PC-3 (cell line): ENCODE measurements at regions not wholly inside any gene's neighbourhood (a gene's known extent, or its start where the extent isn't known, plus 50 kb on each side); places are given as distances from the start of the nearest gene placed in this dataset.
"Not testable (repeated sequence)": the region's sequence is repeated elsewhere in the genome, so short reads cannot be mapped to it uniquely, and the experiment has no call there.

ENCODE experiments used
- ATAC-seq: fragments of 200-7000 bp; cut with Tn5 transposase; 2 replicates; pipeline ENCODE4 v1.9.1; 2020; ENCODE audit warnings: mild to moderate bottlenecking, moderate library complexity
- BruUV-seq: library from RNA; stranded (reverse); fragments of 400-500 nt; replicated peaks from 2 replicates; lab custom pipeline; 2021; lab: Mats Ljungman, UMichigan
- CTCF ChIA-PET: fragments of 300-600 bp; sonication (Branson Sonifier 250); formaldehyde crosslinking; loops from one replicate; lab custom pipeline; 2022; ENCODE audit warnings: antibody characterized with exemption; lab: Charles Lee
- POLR2A ChIA-PET: fragments of 300-600 bp; sonication (Branson Sonifier 250); formaldehyde crosslinking; loops from one replicate; lab custom pipeline; 2022; ENCODE audit warnings: antibody characterized with exemption; ENCODE audit not compliant: unreplicated experiment; lab: Charles Lee
- DNase-seq: peaks from one replicate; pipeline ENCODE4 v3.0.0-alpha.2; 2015
- H2AFZ ChIP-seq: fragments of 300-600 bp; sonication (generic); 2 replicates; pipeline ENCODE4 v1.6.0; 2016; ENCODE audit warnings: antibody characterized with exemption, low read length
- H3F3A ChIP-seq: fragments of 300-600 bp; sonication (generic); one replicate; pipeline ENCODE4 v1.6.0; 2017; ENCODE audit warnings: antibody characterized with exemption, low read length, control low read depth, mild to moderate bottlenecking; ENCODE audit not compliant: unreplicated experiment
- H3K27ac ChIP-seq: fragments of 300-600 bp; sonication (generic); 2 replicates; pipeline ENCODE4 v1.5.1; 2016; ENCODE audit warnings: mild to moderate bottlenecking, low read length
- H3K27me3 ChIP-seq: fragments of 300-600 bp; sonication (generic); 2 replicates; pipeline ENCODE4 v1.6.1; 2016; ENCODE audit warnings: low read length, mixed read lengths
- H3K36me3 ChIP-seq: fragments of 300-600 bp; sonication (generic); 2 replicates; pipeline ENCODE4 v1.6.1; 2016; ENCODE audit warnings: low read depth, mixed run types, low read length, mixed read lengths
- H3K4me1 ChIP-seq: fragments of 300-600 bp; sonication (generic); 2 replicates; pipeline ENCODE4 v1.5.1; 2016; ENCODE audit warnings: low read length; ENCODE audit not compliant: insufficient read depth
- H3K4me2 ChIP-seq: fragments of 300-600 bp; sonication (generic); 2 replicates; pipeline ENCODE4 v1.6.0; 2016; ENCODE audit warnings: low read length
- H3K4me3 ChIP-seq: fragments of 300-600 bp; sonication (generic); 2 replicates; pipeline ENCODE4 v1.5.1; 2016; ENCODE audit warnings: mild to moderate bottlenecking, low read length, mixed read lengths
- H3K79me2 ChIP-seq: fragments of 300-600 bp; sonication (generic); 2 replicates; pipeline ENCODE4 v1.6.1; 2017; ENCODE audit warnings: low read length, mixed read lengths
- H3K9ac ChIP-seq: fragments of 300-600 bp; sonication (generic); 2 replicates; pipeline ENCODE4 v1.6.0; 2016; ENCODE audit warnings: mild to moderate bottlenecking, low read length
- H3K9me2 ChIP-seq: fragments of 300-600 bp; sonication (generic); replicated peaks from 2 replicates; pipeline ENCODE4 v1.6.1; 2016; ENCODE audit warnings: mixed run types, low read length, mixed read lengths
- H3K9me3 ChIP-seq: fragments of 300-600 bp; sonication (generic); 2 replicates; pipeline ENCODE4 v1.6.1; 2016; ENCODE audit warnings: low read length, mixed read lengths
- H4K20me1 ChIP-seq: fragments of 300-600 bp; sonication (generic); 2 replicates; pipeline ENCODE4 v1.6.1; 2016; ENCODE audit warnings: low read length, mixed read lengths
- CTCF ChIP-seq: fragments of 300-600 bp; sonication (generic); conservative IDR thresholded peaks from 2 replicates; pipeline ENCODE4 v1.5.1; 2017; ENCODE audit warnings: antibody characterized with exemption, low read depth, mild to moderate bottlenecking, low read length
- EZH2 ChIP-seq: fragments of 300-600 bp; sonication (generic); IDR thresholded peaks from one replicate; pipeline ENCODE4 v1.6.1; 2017; ENCODE audit warnings: antibody characterized with exemption, mild to moderate bottlenecking, low read length; ENCODE audit not compliant: unreplicated experiment
- EZH2phosphoT487 ChIP-seq: fragments of 300-600 bp; sonication (generic); IDR thresholded peaks from 2 replicates; pipeline ENCODE4 v1.6.1; 2018; ENCODE audit warnings: mild to moderate bottlenecking, antibody characterized with exemption, low read length, borderline replicate concordance
- intact Hi-C: fragments of 100-400 bp; cut with micrococcal nuclease; formaldehyde crosslinking; loops from 2 replicates; pipeline ENCODE4 v1.9.0; 2023

- ChIA-PET CTCF (no interaction called here), POLR2A (no interaction called here)
- BruUV-seq = no TSS peak
- no peaks in the 10 kb centered on the region for H4K20me1 ChIP-seq
- no peaks in the 10 kb centered on the region for H3K9me3 ChIP-seq
- ATAC-seq (no peak), DNase-seq (peak; percentile 6)
- H3K4me2 ChIP-seq = no peak overlapping the region
- H3K4me1 ChIP-seq = peaks cover 20% of the 10 kb centered on the region
- H3K36me3 ChIP-seq = no peaks in the 10 kb centered on the region
- H3K9me2 ChIP-seq = no peaks in the 10 kb centered on the region
- TF ChIP-seq EZH2phosphoT487 = no peak
- no peak for TF ChIP-seq CTCF
- no peak for TF ChIP-seq EZH2
- H3K27ac ChIP-seq = no peak overlapping the region
- intact Hi-C loops = no loop called here
- H2AFZ ChIP-seq = no peak overlapping the region
- no peak overlapping the region for H3K4me3 ChIP-seq
- H3K9ac ChIP-seq = no peak overlapping the region
- no peaks in the 10 kb centered on the region for H3K27me3 ChIP-seq
- H3F3A ChIP-seq = no peaks in the 10 kb centered on the region
- no peaks in the 10 kb centered on the region for H3K79me2 ChIP-seq
These were observed 208.2 kb downstream of the PARM1 start for GRCh38 chr4:75141162-75141561.

- DNase-seq = no peak
- Histone ChIP-seq H2AFZ (no peak overlapping the region), H3K27ac (no peak overlapping the region), H3K9ac (no peak overlapping the region), H3K9me2 (no peaks in the 10 kb centered on the region), H4K20me1 (no peaks in the 10 kb centered on the region), H3K36me3 (no peaks in the 10 kb centered on the region), H3K79me2 (no peaks in the 10 kb centered on the region), H3F3A (no peaks in the 10 kb centered on the region), H3K9me3 (no peaks in the 10 kb centered on the region), H3K4me2 (no peak overlapping the region), H3K4me3 (no peak overlapping the region), H3K4me1 (peaks cover 7% of the 10 kb centered on the region), H3K27me3 (no peaks in the 10 kb centered on the region)
- POLR2A ChIA-PET = no interaction called here
- ATAC-seq = no peak
- intact Hi-C loops = no loop called here
- CTCF ChIA-PET = no interaction called here
- TF ChIP-seq CTCF = no peak
- TF ChIP-seq EZH2 = no peak
- no peak for TF ChIP-seq EZH2phosphoT487
- no TSS peak for BruUV-seq
These were observed 204.4 kb downstream of the PARM1 start for GRCh38 chr4:75137302-75137701.

GRCh38 chr4:75135068-75135825 lies 202.3 kb downstream of the PARM1 start:
- no TSS peak for BruUV-seq

GRCh38 chr4:75126870-75127269 lies 194.0 kb downstream of the PARM1 start:
- H2AFZ ChIP-seq = peak overlapping the region; percentile 77; the same call in 1 of the 2 replicates
- peak overlapping the region; percentile 72 for H3K4me2 ChIP-seq
- POLR2A ChIA-PET, CTCF ChIA-PET, H3K9me3 ChIP-seq, H3K27me3 ChIP-seq, H3K4me1 ChIP-seq, intact Hi-C loops, ATAC-seq, H3F3A ChIP-seq, H3K9ac ChIP-seq, H3K27ac ChIP-seq, H3K79me2 ChIP-seq, H3K36me3 ChIP-seq, H4K20me1 ChIP-seq, H3K9me2 ChIP-seq, DNase-seq, BruUV-seq: not testable (repeated sequence)
- peak overlapping the region; percentile 53 for H3K4me3 ChIP-seq

More at GRCh38 chr4:75135068-75135825, 202.3 kb downstream of the PARM1 start:
- ChIA-PET POLR2A (interaction anchor here (0.6 kb wide), 1 partner anchor 313 kb away, joined by 4 read pairs; no protein-coding TSS in a partner anchor), CTCF (no interaction called here)
- Histone ChIP-seq H3K4me1 (no peaks in the 10 kb centered on the region), H3K27ac (no peak overlapping the region), H3K4me3 (no peak overlapping the region), H3F3A (no peaks in the 10 kb centered on the region), H3K79me2 (no peaks in the 10 kb centered on the region), H3K27me3 (no peaks in the 10 kb centered on the region), H3K9ac (no peak overlapping the region), H3K9me3 (no peaks in the 10 kb centered on the region), H3K4me2 (no peak overlapping the region), H3K36me3 (no peaks in the 10 kb centered on the region), H3K9me2 (no peaks in the 10 kb centered on the region), H4K20me1 (no peaks in the 10 kb centered on the region), H2AFZ (no peak overlapping the region)
- no peak for DNase-seq
- ATAC-seq = no peak
- intact Hi-C loops = no loop called here
- no peak for TF ChIP-seq CTCF
